Keratinocyte (primary cell): ENCODE measurements at regions not wholly inside any gene's neighbourhood (a gene's known extent, or its start where the extent isn't known, plus 50 kb on each side); places are given as distances from the start of the nearest gene placed in this dataset.

Experiments used
- DNase-seq: peaks from one replicate; pipeline ENCODE4 v3.0.0-alpha.2; 2011; ENCODE audit warnings: low read depth, missing footprints, low spot score
- FAIRE-seq: peaks from 2 replicates; lab custom pipeline; 2011; peaks lifted over from hg19 to GRCh38; lab: Jason Lieb, UNC
- H2AFZ ChIP-seq: 2 replicates; pipeline ENCODE4 v1.6.0; 2012; ENCODE audit warnings: low read length, control low read depth, inconsistent platforms; ENCODE audit not compliant: control insufficient read depth
- H3K27ac ChIP-seq: 2 replicates; pipeline ENCODE4 v1.5.1; 2011; ENCODE audit warnings: low read length; ENCODE audit not compliant: control insufficient read depth, insufficient read depth
- H3K27me3 ChIP-seq: 3 replicates; pipeline ENCODE4 v1.6.0; 2011; ENCODE audit warnings: low read length; ENCODE audit not compliant: control insufficient read depth, insufficient read depth; ENCODE audit errors: extremely low read depth
- H3K36me3 ChIP-seq, 2 experiments: 2 replicates in 1 of 2; 3 replicates in 1 of 2; pipeline ENCODE4 v1.5.1; 2011; ENCODE audit warnings: low read length in 2 of 2, mild to moderate bottlenecking in 1 of 2; ENCODE audit not compliant: control insufficient read depth in 2 of 2, insufficient read depth in 2 of 2; ENCODE audit errors: extremely low read depth in 1 of 2
- H3K4me1 ChIP-seq: 3 replicates; pipeline ENCODE4 v1.5.1; 2011; ENCODE audit warnings: low read length; ENCODE audit not compliant: control insufficient read depth, insufficient read depth; ENCODE audit errors: extremely low read depth
- H3K4me2 ChIP-seq: 3 replicates; pipeline ENCODE4 v1.6.0; 2011; ENCODE audit warnings: low read depth, low read length; ENCODE audit not compliant: control insufficient read depth, insufficient read depth; ENCODE audit errors: extremely low read depth
- H3K4me3 ChIP-seq, 3 experiments: fragments of 200-600 bp in 1 of 3; sonication (generic) in 1 of 3; 2 replicates in 2 of 3; 3 replicates in 1 of 3; pipeline ENCODE4 v1.5.1; 2011 to 2016; ENCODE audit warnings: low read length in 3 of 3, mild to moderate bottlenecking in 3 of 3, control low read depth in 2 of 3, inconsistent platforms in 1 of 3, low read depth in 1 of 3, mixed read lengths in 1 of 3, mixed run types in 1 of 3, moderate library complexity in 1 of 3; ENCODE audit not compliant: control insufficient read depth in 2 of 3, insufficient read depth in 2 of 3; ENCODE audit errors: extremely low read depth in 1 of 3
- H3K79me2 ChIP-seq: 2 replicates; pipeline ENCODE4 v1.6.0; 2012; ENCODE audit warnings: low read length; ENCODE audit not compliant: control insufficient read depth, insufficient read depth
- H3K9ac ChIP-seq: 3 replicates; pipeline ENCODE4 v1.6.0; 2011; ENCODE audit warnings: low read length; ENCODE audit not compliant: control insufficient read depth, insufficient read depth; ENCODE audit errors: extremely low read depth
- H3K9me1 ChIP-seq: 3 replicates; pipeline ENCODE4 v1.6.0; 2011; ENCODE audit warnings: low read length; ENCODE audit not compliant: control insufficient read depth, insufficient read depth; ENCODE audit errors: extremely low read depth
- H3K9me3 ChIP-seq: 2 replicates; pipeline ENCODE4 v1.5.1; 2012; ENCODE audit warnings: low read depth, low read length; ENCODE audit not compliant: control insufficient read depth
- H4K20me1 ChIP-seq: 3 replicates; pipeline ENCODE4 v1.6.0; 2011; ENCODE audit warnings: low read length; ENCODE audit not compliant: control insufficient read depth, insufficient read depth; ENCODE audit errors: extremely low read depth
- EZH2 ChIP-seq: IDR thresholded peaks from one replicate; pipeline ENCODE4 v1.6.1; 2012; ENCODE audit warnings: inconsistent platforms, mild to moderate bottlenecking, low read length, moderate library complexity
- dilution Hi-C: fragments of 300-500 bp; cut with MboI; formaldehyde crosslinking; loops from one replicate; pipeline ENCODE4 v1.7.0; 2020; ENCODE audit warnings: low sequenced_read_pairs; ENCODE audit not compliant: extremely low pct_ligation_motif_present
- TF ChIP-seq, protein P1 (sequence below), 3 experiments: IDR thresholded peaks in 1 of 3; conservative IDR thresholded peaks in 1 of 3; optimal IDR thresholded peaks in 1 of 3; 2 replicates in 2 of 3; 3 replicates in 1 of 3; pipeline versions ENCODE3 to v1.5.1; 2011; ENCODE audit warnings: low read length in 3 of 3, mild to moderate bottlenecking in 3 of 3, moderate library complexity in 2 of 3, control low read depth in 1 of 3, inconsistent platforms in 1 of 3; ENCODE audit not compliant: insufficient read depth in 2 of 3; ENCODE audit errors: extremely low read depth in 1 of 3

DNA sequence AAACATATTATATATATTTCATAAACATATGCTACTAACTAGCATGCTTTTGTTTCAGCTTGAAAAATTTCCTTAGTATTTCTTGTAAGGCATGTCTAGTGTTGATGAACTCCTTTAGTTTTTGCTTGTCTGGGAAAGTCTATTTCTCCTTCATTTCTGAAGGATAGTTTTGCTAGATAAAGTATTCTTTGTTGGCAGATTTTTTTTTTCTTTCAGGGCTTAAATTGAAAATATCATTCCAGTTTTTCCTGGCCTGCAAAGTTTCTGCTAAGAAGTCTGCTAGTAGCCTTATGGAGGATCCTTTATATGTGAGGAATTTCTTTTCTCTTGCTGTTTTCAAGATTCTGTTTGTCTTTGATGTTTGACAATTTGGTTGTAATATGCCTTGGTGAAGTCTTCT is 183.5 kb downstream of the SLC4A3 start:
- dilution Hi-C loops = no loop called here
- Histone ChIP-seq H3K4me2 (no peak overlapping the region), H3K36me3 (no peaks in the 10 kb centered on the region), H3K4me3 (no peak overlapping the region), H3K9ac (no peak overlapping the region), H3K79me2 (no peaks in the 10 kb centered on the region), H3K27me3 (no peaks in the 10 kb centered on the region), H2AFZ (no peak overlapping the region), H3K4me1 (no peaks in the 10 kb centered on the region), H4K20me1 (no peaks in the 10 kb centered on the region), H3K9me3 (no peaks in the 10 kb centered on the region), H3K9me1 (no peaks in the 10 kb centered on the region), H3K27ac (no peak overlapping the region)
- no peak for TF ChIP-seq EZH2
- TF ChIP-seq, protein P1, sequence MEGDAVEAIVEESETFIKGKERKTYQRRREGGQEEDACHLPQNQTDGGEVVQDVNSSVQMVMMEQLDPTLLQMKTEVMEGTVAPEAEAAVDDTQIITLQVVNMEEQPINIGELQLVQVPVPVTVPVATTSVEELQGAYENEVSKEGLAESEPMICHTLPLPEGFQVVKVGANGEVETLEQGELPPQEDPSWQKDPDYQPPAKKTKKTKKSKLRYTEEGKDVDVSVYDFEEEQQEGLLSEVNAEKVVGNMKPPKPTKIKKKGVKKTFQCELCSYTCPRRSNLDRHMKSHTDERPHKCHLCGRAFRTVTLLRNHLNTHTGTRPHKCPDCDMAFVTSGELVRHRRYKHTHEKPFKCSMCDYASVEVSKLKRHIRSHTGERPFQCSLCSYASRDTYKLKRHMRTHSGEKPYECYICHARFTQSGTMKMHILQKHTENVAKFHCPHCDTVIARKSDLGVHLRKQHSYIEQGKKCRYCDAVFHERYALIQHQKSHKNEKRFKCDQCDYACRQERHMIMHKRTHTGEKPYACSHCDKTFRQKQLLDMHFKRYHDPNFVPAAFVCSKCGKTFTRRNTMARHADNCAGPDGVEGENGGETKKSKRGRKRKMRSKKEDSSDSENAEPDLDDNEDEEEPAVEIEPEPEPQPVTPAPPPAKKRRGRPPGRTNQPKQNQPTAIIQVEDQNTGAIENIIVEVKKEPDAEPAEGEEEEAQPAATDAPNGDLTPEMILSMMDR (optimal IDR thresholded peaks at IDR 0.05 in 1 of 3, IDR thresholded peaks at IDR 0.05 in 1 of 3, conservative IDR thresholded peaks at IDR 0.05 in 1 of 3; ENCODE audit: extremely low read depth in 1 of 3, insufficient read depth in 2 of 3, low read length in 3 of 3) = no peak
- FAIRE-seq (no peak), DNase-seq (no peak)

DNA sequence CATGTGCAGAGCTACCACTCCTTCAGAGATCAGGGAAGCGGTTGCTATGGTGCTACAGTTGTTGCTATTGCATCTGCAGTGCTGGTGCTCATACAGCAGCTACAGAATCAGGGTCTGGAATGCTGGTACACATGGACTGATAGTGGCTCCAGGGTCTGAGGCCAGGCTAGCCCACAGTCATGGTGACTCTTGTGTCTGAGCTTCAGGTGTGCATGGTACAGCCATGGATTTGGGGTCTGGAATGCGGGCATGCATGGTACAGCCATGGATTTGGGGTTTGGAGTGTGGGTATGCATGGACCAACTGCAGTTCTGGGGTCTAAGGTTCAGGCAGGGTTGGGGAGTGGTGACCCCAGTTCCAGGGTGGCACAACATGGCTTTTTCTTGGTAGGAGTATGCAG is 185.2 kb downstream of the SLC4A3 start:
- TF ChIP-seq, protein P1 (optimal IDR thresholded peaks at IDR 0.05 in 1 of 3, IDR thresholded peaks at IDR 0.05 in 1 of 3, conservative IDR thresholded peaks at IDR 0.05 in 1 of 3; ENCODE audit: extremely low read depth in 1 of 3, insufficient read depth in 2 of 3, low read length in 3 of 3) = no peak
- no peak for TF ChIP-seq EZH2
- Histone ChIP-seq H4K20me1 (no peaks in the 10 kb centered on the region), H3K9ac (no peak overlapping the region), H3K4me1 (no peaks in the 10 kb centered on the region), H3K4me2 (no peak overlapping the region), H3K79me2 (no peaks in the 10 kb centered on the region), H3K4me3 (no peak overlapping the region), H3K9me3 (no peaks in the 10 kb centered on the region), H3K27me3 (no peaks in the 10 kb centered on the region), H2AFZ (no peak overlapping the region), H3K9me1 (no peaks in the 10 kb centered on the region), H3K36me3 (no peaks in the 10 kb centered on the region), H3K27ac (no peak overlapping the region)
- DNase-seq (no peak), FAIRE-seq (no peak)
- dilution Hi-C loops = no loop called here
